Heart right ventricle (tissue), 16 donors: ENCODE measurements at regions not wholly inside any gene's neighbourhood (a gene's known extent, or its start where the extent isn't known, plus 50 kb on each side); places are given as distances from the start of the nearest gene placed in this dataset.

Experiments used
- ATAC-seq, 8 donors: fragments of 200-7000 bp; cut with Tn5 transposase; one replicate each; pipeline ENCODE4 v1.9.1; 2020; ENCODE audit warnings: mild to moderate bottlenecking in 8 of 8, moderate library complexity in 8 of 8, moderate number of reproducible peaks in 1 of 8
- DNase-seq, 2 donors: peaks; one replicate each; pipeline ENCODE4 v3.0.0-alpha.2; 2020
- H3K27ac ChIP-seq, 10 donors: fragments of 200-600 bp; sonication (generic) in 2 of 10; one replicate each; pipeline versions ENCODE4 v1.5.0 to v1.8.0; 2020 to 2022; ENCODE audit warnings: mild to moderate bottlenecking in 3 of 10
- H3K27me3 ChIP-seq, 7 donors: fragments of 200-600 bp; one replicate each; pipeline ENCODE4 v1.8.0; 2021 to 2022; ENCODE audit warnings: mild to moderate bottlenecking in 2 of 7
- H3K36me3 ChIP-seq, 9 donors: fragments of 200-600 bp; sonication (generic) in 1 of 9; one replicate each; pipeline versions ENCODE4 v1.5.0 to v1.8.0; 2020 to 2022; ENCODE audit warnings: mild to moderate bottlenecking in 2 of 9
- H3K4me1 ChIP-seq, 9 donors: fragments of 200-600 bp; sonication (generic) in 1 of 9; one replicate each; pipeline versions ENCODE4 v1.5.0 to v1.8.0; 2020 to 2022; ENCODE audit warnings: mild to moderate bottlenecking in 4 of 9
- H3K4me3 ChIP-seq, 10 donors: fragments of 200-600 bp; sonication (generic) in 2 of 10; one replicate each; pipeline versions ENCODE4 v1.5.0 to v1.8.0; 2020 to 2022; ENCODE audit warnings: mild to moderate bottlenecking in 7 of 10, moderate library complexity in 2 of 10
- H3K9me3 ChIP-seq, 11 donors: fragments of 200-600 bp in 10 of 11; sonication (generic) in 2 of 11; one replicate each; pipeline versions ENCODE4 v1.5.0 to v1.8.0; 2013 to 2022; ENCODE audit warnings: mild to moderate bottlenecking in 2 of 11, control low read depth in 1 of 11, moderate library complexity in 1 of 11
- WGBS, 2 donors: extraction: QIAGEN DNeasy Blood & Tissue Kit; methylation state at CpG; one replicate each; pipeline ENCODE4 v1.1.7; 2013; ENCODE audit warnings: inconsistent platforms in 1 of 2; 5-methylcytosine and 5-hydroxymethylcytosine counted together
- intact Hi-C, 10 donors: fragments of 100-400 bp; cut with DNase I; formaldehyde crosslinking; loops; one replicate each; pipeline versions ENCODE4 v1.11.1 to v1.14.2; 2022
- TF ChIP-seq, protein P1 (sequence below), 9 donors: fragments of 200-600 bp; sonication (generic) in 2 of 9; IDR thresholded peaks; one replicate each; pipeline versions ENCODE4 v1.5.0 to v1.8.0; 2021 to 2022; ENCODE audit warnings: antibody characterized with exemption in 9 of 9, mild to moderate bottlenecking in 5 of 9, moderate library complexity in 1 of 9
- donor health status: Arrhythmogenic right ventricular cardiomyopathy.
- donor health status: ischemic (EF 13 %, LVEDD 7.1; RV severe dilation, severe dysfunction).
- donor health status: healthy with polysubstance abuse.
- donor health status: DM: no; HTN: yes; CAD: no.
- donor health status: DM: no; HTN: no; CAD: no.
- donor health status: ischemic (EF 25% LVEDD 6.9; RV normal size, moderate dysfunction).
- donor health status: ischemic (EF 25% LVEDD 5.7; RV mildly dilated, moderate dysfunction).
- donor health status: healthy.
- donor health status: DM: yes; HTN: yes; CAD: no.
- donor health status: Ischemic cardiomyopathy.
- donor health status: ischemic (EF 35%, LVEDD 5.7; RV mildly dilated, moderate dysfunction).
- donor health status: nonischemic (EF 11% LVEDD 7.7; RV severe dilation, severe dysfunction).
- donor health status: DM: yes; HTN: yes; CAD: no.
- donor health status: PGD.
- donor health status: ischemic (EF 29% LVEDD 5.4; RV normal size, mild dysfunction).
- donor health status: nonischemic (EF 23%, LVEDD 6.1; RV moderate dilation, normal function).

GRCh38 chr1:195909061-195909460 is 699.2 kb downstream of the KCNT2 start:
- WGBS, 2 donors, result 93 to 96% methylated on average over 6 of the region's 6 CpGs

GRCh38 chr1:195908121-195908520 is 700.1 kb downstream of the KCNT2 start:
- DNase-seq, result no peak
- Histone ChIP-seq H3K9me3 (no peaks in the 10 kb centered on the region), H3K36me3 (no peaks in the 10 kb centered on the region), H3K27me3 (no peaks in the 10 kb centered on the region), H3K4me3 (no peak overlapping the region), H3K4me1 (no peaks in the 10 kb centered on the region), H3K27ac (no peak overlapping the region)
- TF ChIP-seq, protein P1, sequence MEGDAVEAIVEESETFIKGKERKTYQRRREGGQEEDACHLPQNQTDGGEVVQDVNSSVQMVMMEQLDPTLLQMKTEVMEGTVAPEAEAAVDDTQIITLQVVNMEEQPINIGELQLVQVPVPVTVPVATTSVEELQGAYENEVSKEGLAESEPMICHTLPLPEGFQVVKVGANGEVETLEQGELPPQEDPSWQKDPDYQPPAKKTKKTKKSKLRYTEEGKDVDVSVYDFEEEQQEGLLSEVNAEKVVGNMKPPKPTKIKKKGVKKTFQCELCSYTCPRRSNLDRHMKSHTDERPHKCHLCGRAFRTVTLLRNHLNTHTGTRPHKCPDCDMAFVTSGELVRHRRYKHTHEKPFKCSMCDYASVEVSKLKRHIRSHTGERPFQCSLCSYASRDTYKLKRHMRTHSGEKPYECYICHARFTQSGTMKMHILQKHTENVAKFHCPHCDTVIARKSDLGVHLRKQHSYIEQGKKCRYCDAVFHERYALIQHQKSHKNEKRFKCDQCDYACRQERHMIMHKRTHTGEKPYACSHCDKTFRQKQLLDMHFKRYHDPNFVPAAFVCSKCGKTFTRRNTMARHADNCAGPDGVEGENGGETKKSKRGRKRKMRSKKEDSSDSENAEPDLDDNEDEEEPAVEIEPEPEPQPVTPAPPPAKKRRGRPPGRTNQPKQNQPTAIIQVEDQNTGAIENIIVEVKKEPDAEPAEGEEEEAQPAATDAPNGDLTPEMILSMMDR (IDR thresholded peaks at IDR 0.05), result no peak
- ATAC-seq, result no peak
- 76 to 80% methylated on average over 1 of the region's 1 CpG for WGBS, 2 donors
- intact Hi-C loops, result no loop called here

More at GRCh38 chr1:195909061-195909460, 699.2 kb downstream of the KCNT2 start:
- Histone ChIP-seq H3K9me3 (no peaks in the 10 kb centered on the region), H3K27ac (no peak overlapping the region), H3K4me3 (no peak overlapping the region), H3K27me3 (no peaks in the 10 kb centered on the region), H3K36me3 (no peaks in the 10 kb centered on the region), H3K4me1 (no peaks in the 10 kb centered on the region)
- intact Hi-C loops, result no loop called here
- ATAC-seq (no peak), DNase-seq (no peak)
- TF ChIP-seq, protein P1 (IDR thresholded peaks at IDR 0.05), result no peak

DNA sequence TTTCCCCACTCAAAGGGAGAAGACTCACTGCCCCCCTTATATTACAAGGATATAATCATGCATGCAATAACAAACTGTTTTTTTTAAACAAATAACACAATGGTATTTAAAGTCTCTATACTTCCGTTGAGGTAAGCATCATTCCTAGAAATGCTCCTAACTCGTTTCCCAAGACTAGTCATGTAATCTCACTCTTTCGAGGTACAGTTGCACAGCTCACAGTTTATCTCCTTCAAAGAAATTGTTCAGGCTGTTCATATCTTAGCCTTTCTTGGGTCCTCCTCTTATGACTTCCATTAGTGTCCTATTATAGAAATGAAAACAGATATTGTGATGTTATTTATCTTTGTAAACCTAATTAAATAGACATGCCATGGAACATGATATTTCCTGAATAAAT is 705.0 kb downstream of the KCNT2 start:
- DNase-seq, result no peak
- no peaks in the 10 kb centered on the region for H3K9me3 ChIP-seq
- TF ChIP-seq, protein P1 (IDR thresholded peaks at IDR 0.05), result no peak
- H3K4me1 ChIP-seq, result peaks cover 0 to 8% (median 0%) of the 10 kb centered on the region in 9 donors
- H3K27me3 ChIP-seq, result no peaks in the 10 kb centered on the region
- H3K36me3 ChIP-seq, result no peaks in the 10 kb centered on the region
- no peak for ATAC-seq
- no peak overlapping the region for H3K27ac ChIP-seq
- no peak overlapping the region for H3K4me3 ChIP-seq
- WGBS, 2 donors, result 67 to 72% methylated on average over 3 of the region's 3 CpGs
- intact Hi-C loops, result no loop called here

GRCh38 chr1:195902779-195903178 is 705.5 kb downstream of the KCNT2 start:
- Histone ChIP-seq H3K4me3 (peak overlapping the region in 1 of 10 donors; percentile 16), H3K36me3 (no peaks in the 10 kb centered on the region), H3K9me3 (no peaks in the 10 kb centered on the region), H3K27me3 (no peaks in the 10 kb centered on the region), H3K27ac (no peak overlapping the region), H3K4me1 (peaks cover 0 to 8% (median 0%) of the 10 kb centered on the region in 9 donors)
- DNase-seq (no peak), ATAC-seq (no peak)
- 50 to 59% methylated on average over 4 of the region's 4 CpGs for WGBS, 2 donors
- TF ChIP-seq, protein P1 (IDR thresholded peaks at IDR 0.05), result no peak
- intact Hi-C loops, result no loop called here
